Osteoblast (primary cell): ENCODE measurements at regions not wholly inside any gene's neighbourhood (a gene's known extent, or its start where the extent isn't known, plus 50 kb on each side); places are given as distances from the start of the nearest gene placed in this dataset.

ENCODE experiments used
- DNase-seq: peaks from one replicate; pipeline ENCODE4 v3.0.0; 2011; ENCODE audit warnings: low spot score, mixed read lengths; ENCODE audit not compliant: insufficient read length; ENCODE audit errors: missing footprints
- H2AFZ ChIP-seq: 2 replicates; pipeline ENCODE4 v1.6.0; 2011; ENCODE audit warnings: mild to moderate bottlenecking, low read length
- H3K27ac ChIP-seq: 2 replicates; pipeline ENCODE4 v1.5.1; 2011; ENCODE audit warnings: mild to moderate bottlenecking, low read depth, low read length, moderate library complexity
- H3K27me3 ChIP-seq: 2 replicates; pipeline ENCODE4 v1.6.0; 2012; ENCODE audit warnings: mild to moderate bottlenecking, control low read depth, inconsistent platforms, low read length, moderate library complexity; ENCODE audit not compliant: insufficient read depth
- H3K36me3 ChIP-seq: 2 replicates; pipeline ENCODE4 v1.5.1; 2011; ENCODE audit warnings: mild to moderate bottlenecking, low read length, control low read depth, moderate library complexity; ENCODE audit not compliant: insufficient read depth
- H3K4me1 ChIP-seq: 2 replicates; pipeline ENCODE4 v1.5.1; 2011; ENCODE audit warnings: mild to moderate bottlenecking, low read length, control low read depth, moderate library complexity; ENCODE audit not compliant: insufficient read depth
- H3K4me2 ChIP-seq: 2 replicates; pipeline ENCODE4 v1.6.0; 2011; ENCODE audit warnings: mild to moderate bottlenecking, low read length; ENCODE audit not compliant: insufficient read depth
- H3K4me3 ChIP-seq: fragments of 200-600 bp; sonication (generic); 3 replicates; pipeline ENCODE4 v1.5.1; 2012; ENCODE audit warnings: mild to moderate bottlenecking, low read length, inconsistent platforms; ENCODE audit not compliant: insufficient read depth
- H3K79me2 ChIP-seq: 2 replicates; pipeline ENCODE4 v1.6.0; 2012; ENCODE audit warnings: mild to moderate bottlenecking, low read length, control low read depth, inconsistent platforms; ENCODE audit not compliant: insufficient read depth
- H3K9me3 ChIP-seq: 2 replicates; pipeline ENCODE4 v1.5.1; 2011; ENCODE audit warnings: low read depth, low read length, control low read depth
- H4K20me1 ChIP-seq: 2 replicates; pipeline ENCODE4 v1.6.0; 2012; ENCODE audit warnings: mild to moderate bottlenecking, low read length, control low read depth; ENCODE audit not compliant: insufficient read depth
- CTCF ChIP-seq: IDR thresholded peaks from 2 replicates; pipeline ENCODE4 v1.5.1; 2011; ENCODE audit warnings: mild to moderate bottlenecking, low read depth, low read length, moderate library complexity; ENCODE audit errors: extremely low read depth

- Histone ChIP-seq H3K4me1 (peaks cover 25% of the 10 kb centered on the region), H2AFZ (no peak overlapping the region), H3K4me3 (no peak overlapping the region), H3K27me3 (no peaks in the 10 kb centered on the region), H3K9me3 (no peaks in the 10 kb centered on the region), H3K27ac (no peak overlapping the region), H3K79me2 (no peaks in the 10 kb centered on the region), H3K36me3 (no peaks in the 10 kb centered on the region), H4K20me1 (no peaks in the 10 kb centered on the region), H3K4me2 (no peak overlapping the region)
- no peak for DNase-seq
- TF ChIP-seq CTCF = no peak
Observed at GRCh38 chr9:115395511-115396021, 277.6 kb upstream of the TNC start.

- no peak for TF ChIP-seq CTCF
- no peak overlapping the region for H3K4me3 ChIP-seq
Observed at GRCh38 chr9:115396071-115396529, 278.1 kb upstream of the TNC start.

GRCh38 chr9:115397591-115398312 is 279.8 kb upstream of the TNC start:
- no peak for TF ChIP-seq CTCF
- no peaks in the 10 kb centered on the region for H3K9me3 ChIP-seq
- no peaks in the 10 kb centered on the region for H3K27me3 ChIP-seq
- peaks cover 25% of the 10 kb centered on the region for H3K4me1 ChIP-seq
- no peaks in the 10 kb centered on the region for H3K79me2 ChIP-seq
- no peak overlapping the region for H2AFZ ChIP-seq
- DNase-seq = no peak
- no peak overlapping the region for H3K4me3 ChIP-seq
- no peak overlapping the region for H3K4me2 ChIP-seq
- no peak overlapping the region for H3K27ac ChIP-seq
- H3K36me3 ChIP-seq = no peaks in the 10 kb centered on the region
- H4K20me1 ChIP-seq = no peaks in the 10 kb centered on the region

More at GRCh38 chr9:115396071-115396529, 278.1 kb upstream of the TNC start:
- H3K79me2 ChIP-seq = no peaks in the 10 kb centered on the region
- H3K4me1 ChIP-seq = peaks cover 25% of the 10 kb centered on the region
- H3K27me3 ChIP-seq = no peaks in the 10 kb centered on the region
- DNase-seq = no peak
- no peak overlapping the region for H3K27ac ChIP-seq
- no peaks in the 10 kb centered on the region for H3K36me3 ChIP-seq
- no peaks in the 10 kb centered on the region for H4K20me1 ChIP-seq
- no peak overlapping the region for H3K4me2 ChIP-seq
- H2AFZ ChIP-seq = no peak overlapping the region
- H3K9me3 ChIP-seq = no peaks in the 10 kb centered on the region

- Histone ChIP-seq H3K27me3 (no peaks in the 10 kb centered on the region), H3K79me2 (no peaks in the 10 kb centered on the region), H4K20me1 (no peaks in the 10 kb centered on the region), H2AFZ (no peak overlapping the region), H3K4me3 (no peak overlapping the region), H3K36me3 (no peaks in the 10 kb centered on the region), H3K4me2 (no peak overlapping the region), H3K9me3 (no peaks in the 10 kb centered on the region), H3K4me1 (peaks cover 25% of the 10 kb centered on the region), H3K27ac (no peak overlapping the region)
- TF ChIP-seq CTCF = no peak
- DNase-seq = no peak
Observed at GRCh38 chr9:115398313-115398650, 280.3 kb upstream of the TNC start.
